ENCODE measurements at regions not wholly inside any gene's neighbourhood (a gene's known extent, or its start where the extent isn't known, plus 50 kb on each side); places are given as distances from the start of the nearest gene placed in this dataset.

- TF ChIP-seq ZNF138 (tag by site-specific recombination; IDR thresholded peaks at IDR 0.05; ENCODE audit: borderline replicate concordance), result no peak
- TF ChIP-seq PRDM1 (tag by site-specific recombination; IDR thresholded peaks at IDR 0.05), result peak; percentile 79
- Histone ChIP-seq H3K9me3 (ENCODE audit: control insufficient read depth, insufficient read depth, low read depth, low read length) (no peaks in the 10 kb centered on the region), H3K4me3 (ENCODE audit: low read depth, low read length) (no peak overlapping the region), H3K4me1 (ENCODE audit: control insufficient read depth, insufficient read depth, low read length) (no peaks in the 10 kb centered on the region), H3K27ac (ENCODE audit: extremely low read depth, low read depth, low read length) (no peak overlapping the region), H3K36me3 (ENCODE audit: control insufficient read depth in 2 of 2, insufficient read depth in 1 of 2, low read length in 2 of 2) (no peaks in the 10 kb centered on the region)
- ChIA-PET CTCF (interaction anchor here (1.5 kb wide), 1 partner anchor 52 kb away, joined by 3 read pairs; no protein-coding TSS in a partner anchor), POLR2A (no interaction called here)
These were observed 98.9 kb upstream of the AMZ2 start for GRCh38 chr17:68148936-68149335.

DNA sequence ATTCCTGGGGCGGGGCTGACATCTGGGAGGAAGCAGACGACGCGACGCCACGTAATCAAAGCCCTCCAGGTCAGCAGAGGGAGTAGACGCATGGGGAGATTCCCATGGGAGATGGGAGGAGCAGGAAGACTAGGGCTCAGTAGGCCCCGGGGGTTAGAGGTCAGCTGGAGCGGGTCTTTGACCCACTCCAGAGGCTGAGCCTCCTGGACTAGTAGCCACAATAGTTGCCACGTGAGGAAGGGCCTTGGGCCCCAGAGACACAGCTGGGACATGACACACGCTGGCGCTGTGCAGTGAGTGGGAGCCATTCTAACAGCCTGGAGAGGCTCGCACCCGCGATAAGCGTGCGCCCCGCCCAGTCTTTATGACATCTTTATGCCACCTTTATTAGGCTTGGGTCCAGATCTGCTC, 95.7 kb upstream of the AMZ2 start:
- POLR2A ChIA-PET, result interaction anchor here (1.0 kb wide), 1 partner anchor 11 kb away, joined by 3 read pairs; no protein-coding TSS in a partner anchor
- Histone ChIP-seq H3K9me3 (ENCODE audit: control insufficient read depth, insufficient read depth, low read depth, low read length) (no peaks in the 10 kb centered on the region), H3K4me3 (ENCODE audit: low read depth, low read length) (no peak overlapping the region), H3K4me1 (ENCODE audit: control insufficient read depth, insufficient read depth, low read length) (no peaks in the 10 kb centered on the region), H3K27ac (ENCODE audit: extremely low read depth, low read depth, low read length) (no peak overlapping the region), H3K36me3 (ENCODE audit: control insufficient read depth in 2 of 2, insufficient read depth in 1 of 2, low read length in 2 of 2) (no peaks in the 10 kb centered on the region)
- TF ChIP-seq ZNF791 (tag by site-specific recombination; IDR thresholded peaks at IDR 0.05) (no peak), ZFP37 (tag by site-specific recombination; IDR thresholded peaks at IDR 0.05) (no peak), ZNF366 (tag by site-specific recombination; conservative IDR thresholded peaks at IDR 0.05) (no peak), ZNF555 (tag by site-specific recombination; conservative IDR thresholded peaks at IDR 0.05) (no peak), KLF1 (tag by site-specific recombination; IDR thresholded peaks at IDR 0.05) (no peak), ZNF248 (tag by site-specific recombination; IDR thresholded peaks at IDR 0.05) (no peak), ZNF560 (tag by site-specific recombination; IDR thresholded peaks at IDR 0.05; ENCODE audit: borderline replicate concordance) (no peak), ZNF596 (tag by site-specific recombination; IDR thresholded peaks at IDR 0.05) (no peak), SETDB1 (IDR thresholded peaks at IDR 0.05; ENCODE audit: insufficient read length, low read length) (no peak), ZNF626 (tag by site-specific recombination; IDR thresholded peaks at IDR 0.05) (no peak)
- TF ChIP-seq, protein P1, sequence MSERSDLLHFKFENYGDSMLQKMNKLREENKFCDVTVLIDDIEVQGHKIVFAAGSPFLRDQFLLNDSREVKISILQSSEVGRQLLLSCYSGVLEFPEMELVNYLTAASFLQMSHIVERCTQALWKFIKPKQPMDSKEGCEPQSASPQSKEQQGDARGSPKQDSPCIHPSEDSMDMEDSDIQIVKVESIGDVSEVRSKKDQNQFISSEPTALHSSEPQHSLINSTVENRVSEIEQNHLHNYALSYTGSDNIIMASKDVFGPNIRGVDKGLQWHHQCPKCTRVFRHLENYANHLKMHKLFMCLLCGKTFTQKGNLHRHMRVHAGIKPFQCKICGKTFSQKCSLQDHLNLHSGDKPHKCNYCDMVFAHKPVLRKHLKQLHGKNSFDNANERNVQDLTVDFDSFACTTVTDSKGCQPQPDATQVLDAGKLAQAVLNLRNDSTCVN (tag by site-specific recombination; optimal IDR thresholded peaks at IDR 0.05), result no peak
- TF ChIP-seq, protein P2, sequence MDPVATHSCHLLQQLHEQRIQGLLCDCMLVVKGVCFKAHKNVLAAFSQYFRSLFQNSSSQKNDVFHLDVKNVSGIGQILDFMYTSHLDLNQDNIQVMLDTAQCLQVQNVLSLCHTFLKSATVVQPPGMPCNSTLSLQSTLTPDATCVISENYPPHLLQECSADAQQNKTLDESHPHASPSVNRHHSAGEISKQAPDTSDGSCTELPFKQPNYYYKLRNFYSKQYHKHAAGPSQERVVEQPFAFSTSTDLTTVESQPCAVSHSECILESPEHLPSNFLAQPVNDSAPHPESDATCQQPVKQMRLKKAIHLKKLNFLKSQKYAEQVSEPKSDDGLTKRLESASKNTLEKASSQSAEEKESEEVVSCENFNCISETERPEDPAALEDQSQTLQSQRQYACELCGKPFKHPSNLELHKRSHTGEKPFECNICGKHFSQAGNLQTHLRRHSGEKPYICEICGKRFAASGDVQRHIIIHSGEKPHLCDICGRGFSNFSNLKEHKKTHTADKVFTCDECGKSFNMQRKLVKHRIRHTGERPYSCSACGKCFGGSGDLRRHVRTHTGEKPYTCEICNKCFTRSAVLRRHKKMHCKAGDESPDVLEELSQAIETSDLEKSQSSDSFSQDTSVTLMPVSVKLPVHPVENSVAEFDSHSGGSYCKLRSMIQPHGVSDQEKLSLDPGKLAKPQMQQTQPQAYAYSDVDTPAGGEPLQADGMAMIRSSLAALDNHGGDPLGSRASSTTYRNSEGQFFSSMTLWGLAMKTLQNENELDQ (tag by site-specific recombination; IDR thresholded peaks at IDR 0.05; ENCODE audit: low read depth), result no peak
- TF ChIP-seq, protein P3, sequence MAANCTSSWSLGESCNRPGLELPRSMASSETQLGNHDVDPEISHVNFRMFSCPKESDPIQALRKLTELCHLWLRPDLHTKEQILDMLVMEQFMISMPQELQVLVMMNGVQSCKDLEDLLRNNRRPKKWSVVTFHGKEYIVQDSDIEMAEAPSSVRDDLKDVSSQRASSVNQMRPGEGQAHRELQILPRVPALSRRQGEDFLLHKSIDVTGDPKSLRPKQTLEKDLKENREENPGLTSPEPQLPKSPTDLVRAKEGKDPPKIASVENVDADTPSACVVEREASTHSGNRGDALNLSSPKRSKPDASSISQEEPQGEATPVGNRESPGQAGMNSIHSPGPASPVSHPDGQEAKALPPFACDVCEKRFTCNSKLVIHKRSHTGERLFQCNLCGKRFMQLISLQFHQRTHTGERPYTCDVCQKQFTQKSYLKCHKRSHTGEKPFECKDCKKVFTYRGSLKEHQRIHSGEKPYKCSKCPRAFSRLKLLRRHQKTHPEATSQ (tag by site-specific recombination; IDR thresholded peaks at IDR 0.05), result no peak
- TF ChIP-seq, protein P4, sequence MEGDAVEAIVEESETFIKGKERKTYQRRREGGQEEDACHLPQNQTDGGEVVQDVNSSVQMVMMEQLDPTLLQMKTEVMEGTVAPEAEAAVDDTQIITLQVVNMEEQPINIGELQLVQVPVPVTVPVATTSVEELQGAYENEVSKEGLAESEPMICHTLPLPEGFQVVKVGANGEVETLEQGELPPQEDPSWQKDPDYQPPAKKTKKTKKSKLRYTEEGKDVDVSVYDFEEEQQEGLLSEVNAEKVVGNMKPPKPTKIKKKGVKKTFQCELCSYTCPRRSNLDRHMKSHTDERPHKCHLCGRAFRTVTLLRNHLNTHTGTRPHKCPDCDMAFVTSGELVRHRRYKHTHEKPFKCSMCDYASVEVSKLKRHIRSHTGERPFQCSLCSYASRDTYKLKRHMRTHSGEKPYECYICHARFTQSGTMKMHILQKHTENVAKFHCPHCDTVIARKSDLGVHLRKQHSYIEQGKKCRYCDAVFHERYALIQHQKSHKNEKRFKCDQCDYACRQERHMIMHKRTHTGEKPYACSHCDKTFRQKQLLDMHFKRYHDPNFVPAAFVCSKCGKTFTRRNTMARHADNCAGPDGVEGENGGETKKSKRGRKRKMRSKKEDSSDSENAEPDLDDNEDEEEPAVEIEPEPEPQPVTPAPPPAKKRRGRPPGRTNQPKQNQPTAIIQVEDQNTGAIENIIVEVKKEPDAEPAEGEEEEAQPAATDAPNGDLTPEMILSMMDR (tag by site-specific recombination; IDR thresholded peaks at IDR 0.05), result no peak
- CTCF ChIA-PET, result interaction anchor here (1.2 kb wide), 1 partner anchor 20 kb away, joined by 3 read pairs; no protein-coding TSS in a partner anchor
